ENCODE measurements at regions not wholly inside any gene's neighbourhood (a gene's known extent, or its start where the extent isn't known, plus 50 kb on each side); places are given as distances from the start of the nearest gene placed in this dataset.
A peak's percentile ranks its signal among the peaks of the same experiment; 100 is the strongest.

DNA sequence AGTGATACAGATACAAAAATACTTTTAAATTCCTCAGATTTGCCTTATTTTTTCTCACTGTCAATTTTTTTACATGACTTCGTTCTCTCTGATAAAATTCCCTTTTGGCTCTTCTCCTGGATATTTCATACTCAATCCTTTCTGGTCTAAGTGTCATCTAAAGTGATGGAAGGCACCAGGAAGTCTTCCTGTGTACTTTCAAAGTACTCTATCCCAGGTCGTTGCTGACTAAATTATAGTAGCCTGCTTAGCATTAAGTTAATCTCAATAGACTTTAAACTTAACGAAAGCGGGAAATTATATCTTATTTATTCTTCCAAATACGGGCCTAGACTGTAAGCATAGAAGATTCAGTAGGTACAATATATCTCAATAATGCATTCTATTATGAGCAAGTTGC, 67.8 kb downstream of the CASP12 start:
- DNase-seq (ENCODE audit: low read depth in 2 of 2): no peak

GRCh38 chr11:104830080-104830479, 68.2 kb downstream of the CASP12 start:
- DNase-seq (ENCODE audit: low read depth in 2 of 2): peak; percentile 48 to 49

DNA sequence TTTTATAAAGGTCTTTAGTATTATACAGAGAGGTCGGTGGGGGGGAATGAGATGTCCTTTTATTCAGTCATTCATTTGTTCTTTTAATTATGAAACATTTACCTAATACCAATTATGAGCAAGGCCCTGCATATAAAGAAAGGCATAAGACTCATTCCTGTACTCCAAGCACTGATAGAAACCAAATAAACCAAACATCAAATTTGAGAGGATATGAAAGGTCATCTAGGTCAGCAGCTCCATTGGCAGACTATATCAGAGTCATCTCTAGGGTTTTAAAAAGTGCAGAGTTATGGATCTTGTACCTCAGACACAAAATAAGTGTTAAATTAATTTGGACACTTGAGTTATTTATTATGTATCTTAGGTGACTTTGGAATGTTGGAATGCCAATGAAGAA, 71.5 kb downstream of the CASP12 start:
- no peak for DNase-seq (ENCODE audit: low read depth in 2 of 2)

GRCh38 chr11:104823657-104824056, 74.6 kb downstream of the CASP12 start:
- DNase-seq (ENCODE audit: low read depth in 2 of 2): peak in 1 of 2 experiments; percentile 4

DNA sequence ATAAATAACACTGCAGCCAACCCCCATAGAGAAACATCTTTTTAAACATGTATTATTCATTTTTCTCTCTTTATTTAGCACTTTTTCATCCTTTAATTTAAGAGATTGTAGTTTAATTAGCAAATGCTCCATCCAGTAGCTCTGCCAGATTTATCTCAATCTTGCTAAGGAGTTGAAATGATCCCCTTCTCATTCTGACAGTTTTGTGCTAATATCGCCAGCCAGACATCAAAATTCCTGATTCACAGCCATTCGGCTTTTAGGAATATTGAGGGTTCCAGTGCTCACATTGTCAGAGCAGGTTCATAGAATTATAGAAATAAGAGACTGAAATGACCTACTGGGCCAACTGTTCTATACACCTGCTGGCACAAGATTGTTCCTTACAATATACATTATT, 77.8 kb downstream of the CASP12 start:
- DNase-seq (ENCODE audit: low read depth in 2 of 2): no peak

- no peak for DNase-seq (ENCODE audit: low read depth in 2 of 2)
Observed at GRCh38 chr11:104819603-104820002, 78.7 kb downstream of the CASP12 start.

GRCh38 chr11:104819107-104819506, 79.2 kb downstream of the CASP12 start:
- no peak for DNase-seq (ENCODE audit: low read depth in 2 of 2)

DNA sequence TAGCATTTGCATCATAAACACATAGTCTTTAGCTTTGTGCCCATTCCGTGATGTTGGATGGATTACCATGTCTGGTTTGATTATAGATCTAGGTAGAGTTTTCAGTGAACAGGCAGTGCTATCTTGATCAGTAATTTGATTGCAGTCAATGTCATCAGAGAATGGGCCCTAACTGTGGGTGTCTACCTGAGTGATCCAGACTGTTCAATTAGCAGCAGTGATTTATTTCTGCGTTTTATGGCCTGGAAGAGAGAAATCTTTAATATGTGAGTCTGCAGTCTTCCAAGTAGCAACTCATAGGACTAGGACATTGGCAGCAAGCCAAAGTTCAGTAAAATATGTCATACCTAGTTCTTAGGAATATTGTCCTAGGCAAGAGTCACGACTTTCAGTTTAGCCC, 80.3 kb downstream of the CASP12 start:
- no peak for DNase-seq (ENCODE audit: low read depth in 2 of 2)

DNA sequence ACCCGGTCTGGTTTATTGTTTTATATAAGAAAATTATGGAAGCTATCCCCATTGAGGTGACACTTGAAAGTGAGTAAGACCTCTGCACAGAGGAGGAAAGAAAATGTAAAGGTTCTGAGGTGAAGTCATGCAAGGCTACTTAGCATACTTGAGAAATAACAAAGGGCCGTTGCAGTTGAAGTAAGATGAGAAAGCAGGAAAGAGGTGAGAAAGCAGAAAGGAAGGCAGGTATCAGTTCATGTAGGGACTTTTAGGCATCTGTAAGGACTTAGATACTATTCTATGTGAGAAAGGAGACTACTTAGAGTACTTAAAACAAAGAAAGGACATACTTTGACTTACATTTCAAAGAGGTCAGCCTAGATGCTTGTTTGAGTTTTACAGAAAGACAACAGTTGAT, 84.7 kb downstream of the CASP12 start:
- DNase-seq (ENCODE audit: low read depth in 2 of 2): no peak

DNA sequence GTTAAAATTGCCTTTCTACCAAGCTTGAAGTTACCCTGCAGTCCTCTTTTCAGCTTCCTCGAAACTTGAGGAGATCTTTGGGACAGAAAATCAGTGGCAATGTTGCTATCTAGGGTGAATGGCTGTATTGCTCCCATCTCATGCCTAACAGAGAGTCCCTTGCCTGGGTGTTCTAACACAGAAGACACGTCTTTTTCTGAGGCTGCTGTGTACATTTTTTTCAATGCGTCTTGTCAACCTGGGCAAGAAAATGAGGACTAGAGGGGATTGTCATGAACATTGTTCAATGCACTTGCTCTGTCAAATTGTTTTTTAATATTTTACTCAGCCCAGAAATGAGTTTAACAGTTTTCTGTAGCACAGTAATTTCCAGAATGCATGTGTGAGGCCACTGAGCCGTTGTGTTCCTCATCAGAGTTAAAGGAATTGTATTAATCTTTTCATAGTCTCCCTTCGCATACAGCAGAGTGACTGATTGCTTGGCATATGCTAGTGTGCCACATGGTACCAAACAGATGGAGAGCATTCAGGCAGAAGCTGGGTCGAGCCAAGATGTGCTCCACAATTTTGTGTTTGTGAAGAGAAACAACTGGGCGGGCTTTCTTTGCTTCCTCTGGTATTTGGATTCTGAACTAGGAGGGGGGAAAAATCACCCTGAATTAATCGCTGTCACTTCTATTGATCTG, 86.0 kb downstream of the CASP12 start:
- DNase-seq (ENCODE audit: low read depth in 2 of 2): no peak

DNA sequence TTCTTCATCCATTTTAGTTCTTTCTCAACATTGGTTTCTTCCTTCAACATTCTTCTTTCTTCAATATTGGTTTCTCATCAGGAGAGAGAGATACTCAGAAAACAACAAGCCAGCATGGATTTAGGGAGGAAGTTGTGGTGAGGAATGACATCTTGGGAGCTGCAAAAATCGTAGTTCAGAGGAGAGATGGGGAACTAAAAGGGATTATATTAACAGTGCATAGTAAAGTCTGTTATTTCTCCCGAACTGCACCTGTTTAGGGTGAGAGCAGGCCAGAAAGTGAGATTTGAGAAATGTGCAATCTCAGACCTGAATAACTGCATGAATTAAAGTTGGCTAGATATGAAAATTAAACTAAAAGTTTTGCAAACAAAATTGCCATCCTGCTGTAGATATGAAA, 94.5 kb downstream of the CASP12 start:
- no peak for DNase-seq (ENCODE audit: low read depth in 2 of 2)

DNA sequence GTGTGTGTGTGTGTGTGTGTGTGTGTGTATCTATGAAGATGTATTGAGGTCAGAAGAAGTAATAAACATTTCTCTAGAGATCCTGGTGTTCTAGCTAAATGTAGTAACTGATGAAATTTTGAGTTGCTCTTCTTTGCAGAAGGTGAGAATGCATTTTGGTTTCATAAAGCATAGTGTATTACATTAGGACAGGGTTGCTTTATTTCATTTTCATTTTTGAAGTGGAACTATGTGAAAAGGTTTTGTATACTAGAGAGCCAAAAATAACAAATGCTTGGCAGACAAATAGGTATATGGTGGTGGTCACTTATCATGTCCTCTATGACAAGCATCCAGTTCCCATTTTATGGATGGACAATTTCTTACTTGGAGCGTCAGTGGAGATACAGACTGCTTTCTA, 99.0 kb downstream of the CASP12 start:
- no peak for DNase-seq (ENCODE audit: low read depth in 2 of 2)

DNA sequence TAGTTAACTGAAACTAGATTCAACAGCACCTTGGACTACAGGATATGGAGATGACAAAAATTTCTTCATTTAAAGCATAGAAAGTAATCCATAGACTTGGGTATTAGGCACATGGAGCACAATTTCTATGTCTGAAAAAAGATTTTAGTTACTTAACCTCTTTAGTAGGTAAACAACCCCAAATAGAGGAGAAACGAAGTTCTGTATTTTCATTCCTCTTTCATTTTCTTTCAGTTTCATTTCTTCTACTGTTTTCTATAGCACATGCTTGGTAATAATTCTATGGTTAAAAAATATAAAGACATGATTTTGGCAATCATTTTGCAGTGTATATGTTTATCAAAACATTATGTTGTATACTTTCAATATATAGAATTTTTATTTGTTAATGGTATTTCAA, 99.5 kb downstream of the CASP12 start:
- no peak for DNase-seq (ENCODE audit: low read depth in 2 of 2)

GRCh38 chr11:104796301-104796700, 102.0 kb downstream of the CASP12 start:
- DNase-seq (ENCODE audit: low read depth in 2 of 2): no peak

- DNase-seq (ENCODE audit: low read depth in 2 of 2): no peak
Observed at GRCh38 chr11:104795501-104796213, 102.6 kb downstream of the CASP12 start.

DNA sequence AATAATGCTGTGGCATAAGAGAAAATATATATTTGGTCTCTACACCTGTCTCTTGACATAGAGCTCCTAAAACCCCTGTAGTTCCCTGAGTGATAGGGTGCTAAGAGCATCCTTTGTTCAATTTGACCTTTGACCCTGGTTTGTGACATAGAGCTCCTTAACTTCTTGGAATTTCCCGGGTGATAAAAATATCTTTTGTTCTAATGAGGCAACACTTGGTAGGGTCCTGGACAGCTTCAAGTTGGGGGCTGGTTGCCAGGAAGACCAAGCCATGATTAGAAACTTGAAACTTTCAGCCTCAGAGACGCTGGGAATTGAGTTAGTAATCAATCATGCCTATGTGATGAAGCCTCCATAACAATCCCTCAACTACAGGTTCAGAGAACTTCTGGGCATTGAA, 105.4 kb downstream of the CASP12 start:
- no peak for DNase-seq (ENCODE audit: low read depth in 2 of 2)

- DNase-seq (ENCODE audit: low read depth in 2 of 2): no peak
Observed at GRCh38 chr11:104791896-104792295, 106.4 kb downstream of the CASP12 start.

GRCh38 chr11:104784684-104785460, 113.4 kb downstream of the CASP12 start:
- DNase-seq (ENCODE audit: low read depth in 2 of 2): no peak

DNA sequence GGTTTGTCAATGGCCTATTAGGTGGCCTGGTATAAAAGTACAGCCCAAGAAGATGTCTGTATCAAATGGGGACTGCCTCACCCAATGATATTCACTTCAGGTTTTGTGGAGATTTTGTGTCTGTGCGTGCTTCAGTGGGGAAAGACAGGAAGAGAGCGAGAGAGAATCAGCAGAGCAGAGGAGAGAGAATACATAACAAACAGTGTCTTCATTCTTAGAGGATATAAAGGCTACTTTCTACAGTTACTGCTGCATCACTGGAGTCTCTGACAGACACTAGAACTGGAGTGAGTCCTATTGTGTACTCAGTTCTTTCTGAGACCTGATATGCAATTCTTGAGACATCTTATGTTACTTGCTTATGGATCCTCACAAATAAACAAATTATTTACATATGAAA, 115.0 kb downstream of the CASP12 start:
- no peak for DNase-seq (ENCODE audit: low read depth in 2 of 2)

DNA sequence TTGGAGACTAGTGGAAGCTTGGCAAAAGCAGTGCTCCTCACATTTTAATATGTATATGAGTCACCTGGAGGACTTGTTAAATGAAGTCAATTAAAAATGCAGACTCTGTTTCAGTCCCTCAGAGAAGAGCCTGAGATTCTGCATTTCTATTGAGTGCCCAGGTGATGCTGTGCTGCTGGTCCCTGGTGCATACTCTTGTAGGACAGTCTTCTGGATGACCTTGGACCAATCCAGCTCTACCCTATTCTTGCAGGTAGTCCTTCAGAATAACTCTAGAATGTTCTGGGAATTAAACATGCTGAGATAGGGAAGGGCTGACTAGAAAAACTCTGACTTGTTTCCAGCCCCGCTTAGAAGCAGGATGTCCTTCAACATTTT, 115.9 kb downstream of the CASP12 start:
- DNase-seq (ENCODE audit: low read depth in 2 of 2): no peak

DNA sequence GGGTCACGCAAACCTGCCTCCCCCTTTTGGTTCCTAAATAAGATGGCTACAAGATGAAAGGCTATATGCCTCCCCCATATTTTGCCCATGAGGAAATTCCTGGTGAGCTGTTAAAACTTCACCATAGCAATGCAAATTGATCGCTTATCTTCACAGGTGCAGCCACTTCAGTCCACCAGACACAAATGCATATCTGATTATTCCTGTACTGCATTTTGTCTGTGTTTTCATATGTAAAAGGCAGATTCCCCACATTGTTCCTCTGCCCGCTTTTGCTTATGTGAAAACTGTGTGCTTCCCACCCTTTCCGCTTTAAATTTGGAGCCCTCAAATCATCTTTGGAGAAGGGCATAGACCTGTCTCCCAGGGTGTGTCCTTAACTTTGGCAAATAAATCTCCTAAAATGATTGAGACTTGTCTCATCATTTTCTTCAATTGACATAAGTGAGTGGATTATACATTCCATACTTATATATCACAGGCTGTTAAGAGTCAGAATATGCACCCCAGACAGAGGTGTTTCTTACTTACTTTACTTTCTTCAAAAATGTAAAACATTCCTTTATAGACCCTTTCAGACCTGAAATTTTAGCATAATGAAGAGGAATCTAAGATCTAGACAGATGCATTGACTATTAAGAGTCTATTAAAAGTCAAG, 116.4 kb downstream of the CASP12 start:
- DNase-seq (ENCODE audit: low read depth in 2 of 2): no peak

DNA sequence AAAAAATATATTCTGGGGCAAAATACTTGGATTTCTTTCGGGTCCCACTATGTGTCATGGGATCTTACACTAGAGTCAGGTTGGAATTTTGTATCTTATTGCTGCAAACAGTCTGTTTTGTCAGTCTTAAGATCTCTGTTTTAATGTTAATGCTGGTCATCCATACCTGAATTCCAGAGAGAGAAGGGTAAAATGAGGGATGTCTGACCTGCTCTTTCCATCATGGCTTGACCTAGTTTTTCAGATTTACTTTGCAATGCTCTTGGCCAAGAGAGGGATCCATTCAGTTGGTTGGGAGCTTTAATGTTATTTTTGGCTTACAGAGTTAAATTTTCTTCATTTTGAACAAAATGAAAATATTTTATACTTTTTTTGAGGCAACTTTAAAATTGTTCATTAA, 117.2 kb downstream of the CASP12 start:
- no peak for DNase-seq (ENCODE audit: low read depth in 2 of 2)
